ENCODE measurements at regions not wholly inside any gene's neighbourhood (a gene's known extent, or its start where the extent isn't known, plus 50 kb on each side); places are given as distances from the start of the nearest gene placed in this dataset.

DNA sequence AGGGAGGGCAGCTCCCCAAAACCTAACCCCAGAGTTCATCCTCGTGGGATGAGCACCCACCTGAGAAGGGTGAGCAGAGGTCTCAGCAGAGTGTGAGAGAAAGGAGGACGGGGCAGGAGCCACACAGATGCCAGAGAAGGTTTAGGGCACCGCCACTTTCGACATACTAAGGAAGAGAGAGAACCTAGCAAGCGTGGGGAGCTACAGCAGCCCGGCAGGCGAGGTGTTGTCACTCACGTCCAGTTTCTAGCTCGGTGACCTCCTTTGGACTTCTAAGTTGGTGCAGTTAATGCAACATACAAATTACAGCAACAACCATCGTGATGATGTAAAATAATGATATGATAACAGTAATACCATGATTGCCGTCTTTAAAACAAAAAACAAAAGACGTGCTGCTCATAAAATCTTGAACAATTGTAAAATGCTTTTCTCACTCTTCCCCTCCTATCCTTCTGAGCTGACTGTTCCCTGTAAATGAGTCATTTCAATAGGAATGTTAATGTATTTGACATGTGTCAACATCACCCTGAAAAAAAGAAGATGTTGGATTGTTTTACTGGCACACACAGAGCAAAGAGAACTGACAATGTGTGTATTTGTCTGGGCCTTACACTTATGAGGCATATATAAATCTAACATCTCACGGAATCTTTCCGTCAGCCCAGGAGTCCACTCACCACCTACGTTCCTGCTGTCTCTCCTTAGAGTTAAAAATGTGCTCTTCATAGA is 158.2 kb upstream of the MAF start:
- no peaks in the 10 kb centered on the region for H3K36me3 Mint-ChIP-seq (ENCODE audit: low read depth)
- peaks cover 5% of the 10 kb centered on the region for H3K9me3 Mint-ChIP-seq
- no peak overlapping the region for H3K4me3 Mint-ChIP-seq (ENCODE audit: low read depth)
- no peak for DNase-seq (ENCODE audit: low spot score)
- H3K27me3 Mint-ChIP-seq (ENCODE audit: low read depth) = peaks cover 2% of the 10 kb centered on the region
- intact Hi-C loops (cut with micrococcal nuclease) = loop anchor here (5.0 kb wide), 1 partner anchor 141 kb away; no protein-coding TSS in a partner anchor
- H3K4me1 Mint-ChIP-seq (ENCODE audit: low read depth) = peaks cover 35% of the 10 kb centered on the region
- no peak overlapping the region for H3K27ac Mint-ChIP-seq

DNA sequence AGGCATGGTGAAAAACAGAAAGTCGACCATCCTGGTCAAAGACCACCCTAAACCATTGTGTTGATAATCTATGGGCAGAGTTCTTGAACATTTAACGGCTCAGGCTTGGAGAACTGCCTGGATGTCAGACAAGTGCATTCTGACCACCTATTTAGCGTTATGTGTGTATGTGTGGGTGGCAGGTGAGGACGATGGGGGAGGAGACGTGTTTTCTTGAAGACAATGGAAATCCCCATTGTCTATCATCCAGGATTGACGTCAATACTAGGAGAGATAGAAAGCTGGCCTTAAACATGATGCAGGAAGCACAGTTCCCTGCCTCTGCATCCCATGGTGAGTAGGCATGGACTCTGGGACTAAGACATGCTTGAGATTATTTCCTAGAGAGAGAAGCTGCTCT is 157.4 kb upstream of the MAF start:
- intact Hi-C loops (cut with micrococcal nuclease) = loop anchor here (2.0 to 5.0 kb wide), 2 partner anchors 41 to 141 kb away; no protein-coding TSS in a partner anchor

DNA sequence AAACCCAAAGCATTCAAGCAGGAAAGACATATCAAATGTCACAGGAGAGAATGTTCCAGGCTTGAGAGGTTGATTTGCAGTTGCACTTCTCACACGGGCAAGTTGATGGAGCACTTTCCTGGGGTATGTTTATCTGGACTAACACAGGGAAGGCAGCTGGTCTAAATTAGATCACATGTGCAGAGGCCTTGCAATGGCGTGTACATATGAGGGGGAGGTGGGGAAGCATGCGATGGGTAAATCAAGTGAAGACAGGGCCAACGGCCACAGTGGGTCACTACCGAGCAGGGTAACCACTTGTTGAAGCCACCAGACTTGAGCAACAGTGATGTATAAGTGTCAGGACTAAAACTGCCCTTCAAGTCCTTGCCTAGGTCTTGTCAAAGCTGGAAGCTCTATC is 156.6 kb upstream of the MAF start:
- Mint-ChIP-seq H3K9me3 (peaks cover 5% of the 10 kb centered on the region), H3K4me3 (ENCODE audit: low read depth) (no peak overlapping the region), H3K36me3 (ENCODE audit: low read depth) (no peaks in the 10 kb centered on the region), H3K27me3 (ENCODE audit: low read depth) (peaks cover 7% of the 10 kb centered on the region), H3K4me1 (ENCODE audit: low read depth) (peaks cover 37% of the 10 kb centered on the region), H3K27ac (no peak overlapping the region)
- intact Hi-C loops (cut with micrococcal nuclease) = loop anchor here (2.0 to 5.0 kb wide), 2 partner anchors 40 to 140 kb away; no protein-coding TSS in a partner anchor
- DNase-seq (ENCODE audit: low spot score) = no peak

More for the DNA sequence above, 157.4 kb upstream of the MAF start:
- Mint-ChIP-seq H3K36me3 (ENCODE audit: low read depth) (no peaks in the 10 kb centered on the region), H3K4me1 (ENCODE audit: low read depth) (peaks cover 37% of the 10 kb centered on the region), H3K27ac (no peak overlapping the region), H3K4me3 (ENCODE audit: low read depth) (no peak overlapping the region), H3K27me3 (ENCODE audit: low read depth) (peaks cover 4% of the 10 kb centered on the region), H3K9me3 (peaks cover 5% of the 10 kb centered on the region)
- DNase-seq (ENCODE audit: low spot score) = no peak

DNA sequence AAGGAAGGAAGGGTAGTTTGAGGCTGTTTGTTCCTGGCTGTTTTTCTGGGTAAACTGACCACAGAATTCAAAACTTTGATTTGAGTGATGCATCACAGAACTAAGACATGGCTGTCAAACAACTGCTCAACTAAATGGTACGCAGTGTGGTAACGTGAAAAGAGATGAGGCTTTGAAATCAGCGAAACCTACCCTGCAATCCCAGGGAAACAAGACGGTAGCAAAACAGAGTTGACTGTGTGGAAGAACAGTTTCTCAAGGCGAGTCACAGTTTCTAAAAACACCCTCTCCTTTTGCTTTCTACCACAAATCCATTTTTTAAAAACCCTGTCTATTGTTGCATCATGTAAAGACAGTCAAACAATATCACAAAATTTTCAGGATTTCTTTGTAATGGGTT is 156.0 kb upstream of the MAF start:
- no peak overlapping the region for H3K4me3 Mint-ChIP-seq (ENCODE audit: low read depth)
- no peaks in the 10 kb centered on the region for H3K36me3 Mint-ChIP-seq (ENCODE audit: low read depth)
- H3K27me3 Mint-ChIP-seq (ENCODE audit: low read depth) = peaks cover 11% of the 10 kb centered on the region
- H3K27ac Mint-ChIP-seq = peak overlapping the region; percentile 51
- H3K4me1 Mint-ChIP-seq (ENCODE audit: low read depth) = peaks cover 37% of the 10 kb centered on the region
- intact Hi-C loops (cut with micrococcal nuclease) = loop anchor here (2.0 to 5.0 kb wide), 2 partner anchors 40 to 139 kb away; no protein-coding TSS in a partner anchor
- DNase-seq (ENCODE audit: low spot score) = no peak
- peaks cover 5% of the 10 kb centered on the region for H3K9me3 Mint-ChIP-seq

DNA sequence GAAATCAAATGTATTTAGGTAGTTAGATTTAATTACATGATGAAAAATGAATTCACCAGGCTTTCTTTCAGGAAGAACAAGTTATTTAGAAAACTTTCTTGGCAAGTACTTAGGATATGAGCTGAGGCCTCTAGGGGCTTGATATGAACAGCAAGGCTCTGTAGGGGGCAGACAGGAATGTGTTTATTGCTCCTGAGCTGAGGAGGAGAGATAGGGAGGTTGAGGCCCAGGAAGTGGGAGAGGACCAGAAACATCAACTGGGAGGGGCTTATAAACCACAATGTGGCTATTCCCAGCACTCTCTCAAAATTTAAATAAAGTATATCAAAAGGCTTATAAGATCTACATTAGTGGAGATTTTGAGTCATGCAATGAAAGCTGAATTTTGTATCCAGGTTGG is 154.0 kb upstream of the MAF start:
- Mint-ChIP-seq H3K4me3 (ENCODE audit: low read depth) (no peak overlapping the region), H3K4me1 (ENCODE audit: low read depth) (peaks cover 38% of the 10 kb centered on the region), H3K27me3 (ENCODE audit: low read depth) (peaks cover 10% of the 10 kb centered on the region), H3K36me3 (ENCODE audit: low read depth) (peaks cover under 1% of the 10 kb centered on the region), H3K9me3 (peaks cover 10% of the 10 kb centered on the region), H3K27ac (no peak overlapping the region)
- intact Hi-C loops (cut with micrococcal nuclease) = no loop called here
- no peak for DNase-seq (ENCODE audit: low spot score)

DNA sequence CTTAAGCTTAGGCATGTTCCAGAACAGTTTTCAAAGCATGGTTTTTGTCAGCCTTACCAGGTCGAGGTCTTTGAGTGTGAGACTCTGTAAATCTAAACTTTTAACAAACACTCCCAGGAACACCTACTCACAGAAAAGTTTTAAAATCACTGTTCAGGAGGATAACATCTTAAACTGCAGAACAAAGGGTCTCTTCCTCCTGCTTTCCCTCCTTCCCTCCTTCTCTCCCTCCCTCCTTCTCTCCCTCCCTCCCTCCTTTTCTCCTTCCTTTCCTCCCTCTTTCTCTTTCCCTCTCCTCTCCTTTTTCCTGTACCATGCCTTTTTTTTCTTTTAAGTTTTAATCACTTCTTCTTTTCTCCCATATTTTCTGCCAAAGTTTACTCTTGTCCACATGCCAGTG is 153.5 kb upstream of the MAF start:
- intact Hi-C loops (cut with micrococcal nuclease) = no loop called here
- H3K4me3 Mint-ChIP-seq (ENCODE audit: low read depth) = no peak overlapping the region
- H3K27me3 Mint-ChIP-seq (ENCODE audit: low read depth) = peaks cover 13% of the 10 kb centered on the region
- peaks cover 41% of the 10 kb centered on the region for H3K4me1 Mint-ChIP-seq (ENCODE audit: low read depth)
- peaks cover 5% of the 10 kb centered on the region for H3K36me3 Mint-ChIP-seq (ENCODE audit: low read depth)
- no peak for DNase-seq (ENCODE audit: low spot score)
- peaks cover 15% of the 10 kb centered on the region for H3K9me3 Mint-ChIP-seq
- H3K27ac Mint-ChIP-seq = no peak overlapping the region

DNA sequence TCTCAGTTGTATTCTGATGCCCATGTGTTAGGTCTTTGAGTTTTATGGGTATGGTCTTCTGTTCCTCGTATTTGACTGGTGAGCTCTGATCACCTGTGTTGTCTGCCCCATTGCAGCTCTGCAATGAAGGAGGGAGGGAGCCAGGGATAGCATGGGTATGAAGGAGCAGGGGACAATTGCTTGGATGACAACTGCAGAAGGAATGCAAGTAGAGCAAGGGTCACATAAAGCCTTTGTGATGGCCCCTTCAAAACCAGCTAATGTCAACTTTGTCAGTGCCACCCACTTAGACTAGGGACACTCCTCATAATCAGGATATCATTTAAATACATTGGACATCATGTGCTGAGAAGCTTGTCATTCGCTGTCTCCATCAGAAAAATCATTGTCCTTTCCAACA is 152.7 kb upstream of the MAF start:
- H3K27me3 Mint-ChIP-seq (ENCODE audit: low read depth) = peaks cover 13% of the 10 kb centered on the region
- no peak overlapping the region for H3K4me3 Mint-ChIP-seq (ENCODE audit: low read depth)
- intact Hi-C loops (cut with micrococcal nuclease) = no loop called here

DNA sequence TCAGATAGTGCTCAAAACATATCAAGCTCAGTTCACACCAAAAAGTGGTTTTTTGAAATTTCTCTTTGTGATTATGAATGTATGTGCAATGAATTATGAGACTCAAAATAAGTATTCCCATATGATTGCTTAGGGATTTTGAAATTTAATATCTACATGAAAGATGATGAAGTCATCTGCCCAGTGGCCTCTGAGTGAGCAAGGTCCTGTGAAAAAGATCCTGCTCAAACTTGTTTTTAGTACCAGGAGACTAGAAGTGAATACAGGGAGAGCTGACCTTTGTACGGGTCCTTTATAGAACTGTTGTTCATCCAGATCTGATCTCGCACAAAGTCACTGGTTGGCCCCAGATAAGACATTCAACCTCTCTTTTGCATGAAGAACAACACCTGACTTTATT is 151.9 kb upstream of the MAF start:
- intact Hi-C loops (cut with micrococcal nuclease) = no loop called here
- Mint-ChIP-seq H3K27ac (no peak overlapping the region), H3K9me3 (peaks cover 15% of the 10 kb centered on the region), H3K27me3 (ENCODE audit: low read depth) (peaks cover 13% of the 10 kb centered on the region), H3K36me3 (ENCODE audit: low read depth) (peaks cover 8% of the 10 kb centered on the region), H3K4me1 (ENCODE audit: low read depth) (peaks cover 37% of the 10 kb centered on the region), H3K4me3 (ENCODE audit: low read depth) (no peak overlapping the region)
- no peak for DNase-seq (ENCODE audit: low spot score)

More for the DNA sequence above, 152.7 kb upstream of the MAF start:
- H3K9me3 Mint-ChIP-seq = peaks cover 15% of the 10 kb centered on the region
- DNase-seq (ENCODE audit: low spot score) = no peak
- peaks cover 41% of the 10 kb centered on the region for H3K4me1 Mint-ChIP-seq (ENCODE audit: low read depth)
- no peak overlapping the region for H3K27ac Mint-ChIP-seq
- H3K36me3 Mint-ChIP-seq (ENCODE audit: low read depth) = peaks cover 8% of the 10 kb centered on the region

DNA sequence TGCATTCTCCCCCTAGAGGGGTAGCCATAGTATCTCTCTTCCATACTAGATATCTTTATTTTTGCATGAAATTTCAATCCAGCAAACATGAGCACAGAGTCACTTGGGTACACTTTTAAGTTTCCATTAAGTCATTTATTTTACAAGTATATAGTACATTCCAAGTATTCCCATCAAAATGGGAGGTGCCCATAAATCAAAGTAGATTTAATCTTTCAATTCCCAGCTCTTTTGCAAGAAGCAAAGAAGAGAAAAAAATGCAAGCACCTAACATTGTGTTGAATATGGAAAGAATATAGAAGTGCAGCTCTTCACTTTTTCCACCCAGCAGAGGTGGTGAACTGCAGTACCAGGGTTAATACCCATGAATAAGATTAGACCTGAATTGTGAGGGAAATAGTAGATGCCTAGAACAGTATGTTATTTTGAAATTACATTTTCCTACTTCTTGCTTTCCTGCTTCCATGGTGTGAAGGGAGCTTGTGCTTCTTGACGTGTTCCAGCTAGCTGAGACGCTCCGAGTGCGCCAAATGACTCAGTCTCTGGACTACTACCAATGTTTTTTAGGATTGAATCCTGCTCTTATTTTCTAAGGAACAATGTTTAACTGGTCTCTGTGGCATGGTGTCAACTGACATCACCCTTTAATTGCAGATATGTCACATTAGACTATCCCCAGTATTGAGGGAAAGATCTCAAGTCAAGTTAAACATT is 151.1 kb upstream of the MAF start:
- Mint-ChIP-seq H3K36me3 (ENCODE audit: low read depth) (peaks cover 8% of the 10 kb centered on the region), H3K4me3 (ENCODE audit: low read depth) (no peak overlapping the region), H3K4me1 (ENCODE audit: low read depth) (peaks cover 31% of the 10 kb centered on the region), H3K9me3 (peaks cover 10% of the 10 kb centered on the region), H3K27me3 (ENCODE audit: low read depth) (peaks cover 16% of the 10 kb centered on the region), H3K27ac (no peak overlapping the region)
- DNase-seq (ENCODE audit: low spot score) = no peak
- intact Hi-C loops (cut with micrococcal nuclease) = no loop called here

DNA sequence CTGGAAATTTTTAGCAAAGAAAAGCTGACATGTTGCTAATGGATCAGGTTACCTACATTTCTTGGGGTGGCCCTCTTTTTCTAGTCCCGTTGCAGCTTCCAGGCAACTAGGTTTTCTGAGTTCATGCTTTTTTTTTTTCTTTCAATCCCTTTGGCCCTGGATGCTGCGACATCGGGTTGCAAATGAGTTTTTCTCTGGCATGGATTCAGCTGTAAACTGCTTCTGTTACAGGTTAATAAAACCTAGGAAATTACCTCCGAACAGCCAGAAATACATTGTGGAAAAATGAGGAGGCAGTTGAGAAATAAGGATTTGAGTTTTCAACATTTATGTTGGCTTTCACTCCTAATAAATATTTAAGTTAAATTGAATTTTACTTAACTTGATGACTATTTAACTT is 149.8 kb upstream of the MAF start:
- Mint-ChIP-seq H3K4me1 (ENCODE audit: low read depth) (peaks cover 26% of the 10 kb centered on the region), H3K4me3 (ENCODE audit: low read depth) (no peak overlapping the region)
- intact Hi-C loops (cut with micrococcal nuclease) = no loop called here

DNA sequence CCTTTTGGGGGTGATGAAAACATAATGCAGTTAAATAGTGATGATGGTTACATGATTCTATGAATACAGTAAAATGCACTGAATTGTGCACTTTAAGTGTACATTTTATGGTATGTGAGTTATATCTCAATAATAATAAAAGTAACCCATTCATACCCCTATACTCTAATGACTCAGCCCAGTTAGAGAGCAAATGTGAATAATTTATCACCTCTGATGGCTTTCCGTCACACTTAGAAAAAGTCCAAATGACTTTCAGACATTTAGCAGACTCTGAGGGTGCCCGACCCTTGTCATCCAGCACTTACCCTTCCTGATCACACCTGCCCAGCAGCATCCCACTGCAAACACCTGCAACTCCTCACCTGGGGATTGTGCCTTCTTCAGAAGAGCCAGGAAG is 148.1 kb upstream of the MAF start:
- intact Hi-C loops (cut with micrococcal nuclease) = no loop called here
- H3K36me3 Mint-ChIP-seq (ENCODE audit: low read depth) = peaks cover 8% of the 10 kb centered on the region
- no peak for DNase-seq (ENCODE audit: low spot score)
- H3K27ac Mint-ChIP-seq = no peak overlapping the region
- peaks cover 9% of the 10 kb centered on the region for H3K4me1 Mint-ChIP-seq (ENCODE audit: low read depth)
- H3K9me3 Mint-ChIP-seq = peaks cover 10% of the 10 kb centered on the region
- H3K4me3 Mint-ChIP-seq (ENCODE audit: low read depth) = no peak overlapping the region
- H3K27me3 Mint-ChIP-seq (ENCODE audit: low read depth) = peaks cover 17% of the 10 kb centered on the region

More for the DNA sequence above, 149.8 kb upstream of the MAF start:
- H3K36me3 Mint-ChIP-seq (ENCODE audit: low read depth) = peaks cover 8% of the 10 kb centered on the region
- H3K27me3 Mint-ChIP-seq (ENCODE audit: low read depth) = peaks cover 17% of the 10 kb centered on the region
- peaks cover 10% of the 10 kb centered on the region for H3K9me3 Mint-ChIP-seq
- DNase-seq (ENCODE audit: low spot score) = no peak
- H3K27ac Mint-ChIP-seq = no peak overlapping the region

DNA sequence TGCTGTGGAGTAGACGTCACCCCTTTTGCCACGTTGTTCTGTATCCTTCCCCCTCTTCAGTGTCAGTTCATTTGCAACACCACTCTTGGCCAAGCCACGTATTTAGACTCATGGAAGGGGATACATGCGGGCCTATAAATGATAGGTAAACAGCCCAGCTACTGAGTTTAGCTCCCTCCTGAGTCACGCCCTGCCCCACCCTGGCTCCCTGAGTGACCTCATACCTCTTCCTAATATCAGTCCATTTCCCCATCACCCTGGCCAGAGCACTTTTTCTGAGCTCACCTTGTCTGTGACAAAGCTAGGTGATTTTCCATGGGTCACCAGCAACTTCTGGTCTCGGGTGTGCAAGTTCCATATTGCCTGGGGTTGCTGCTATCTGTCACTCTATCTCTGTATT is 147.2 kb upstream of the MAF start:
- intact Hi-C loops (cut with micrococcal nuclease) = no loop called here
- peaks cover 9% of the 10 kb centered on the region for H3K4me1 Mint-ChIP-seq (ENCODE audit: low read depth)
- H3K9me3 Mint-ChIP-seq = peaks cover 10% of the 10 kb centered on the region
- no peak overlapping the region for H3K27ac Mint-ChIP-seq
- peaks cover 14% of the 10 kb centered on the region for H3K27me3 Mint-ChIP-seq (ENCODE audit: low read depth)
- H3K4me3 Mint-ChIP-seq (ENCODE audit: low read depth) = no peak overlapping the region
- H3K36me3 Mint-ChIP-seq (ENCODE audit: low read depth) = peaks cover 8% of the 10 kb centered on the region
- no peak for DNase-seq (ENCODE audit: low spot score)

DNA sequence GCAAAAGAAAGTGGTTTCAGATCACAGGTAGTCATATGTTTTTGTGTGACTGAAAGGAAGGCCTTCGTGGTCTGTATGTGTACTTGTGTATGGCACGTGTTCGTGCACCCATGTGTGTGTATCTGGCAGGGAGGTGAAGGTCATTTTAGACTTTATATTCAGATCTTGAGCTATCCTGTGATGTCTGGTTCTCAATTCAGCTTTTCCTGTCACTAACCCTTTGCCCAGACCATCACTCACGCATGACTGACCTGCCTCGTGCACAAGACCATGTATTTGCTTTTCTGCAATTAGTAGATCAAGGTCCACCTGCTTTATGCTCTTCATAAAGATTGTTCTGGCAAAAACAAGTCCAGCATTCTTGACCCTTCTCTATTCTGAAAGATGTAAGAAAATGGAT is 139.7 kb upstream of the MAF start:
- Mint-ChIP-seq H3K9me3 (no peaks in the 10 kb centered on the region), H3K27me3 (ENCODE audit: low read depth) (peaks cover 15% of the 10 kb centered on the region), H3K27ac (no peak overlapping the region), H3K4me1 (ENCODE audit: low read depth) (no peaks in the 10 kb centered on the region), H3K4me3 (ENCODE audit: low read depth) (no peak overlapping the region), H3K36me3 (ENCODE audit: low read depth) (no peaks in the 10 kb centered on the region)
- DNase-seq (ENCODE audit: low spot score) = no peak
- intact Hi-C loops (cut with micrococcal nuclease) = no loop called here

All from activated T-helper 2 cell treated with anti-CD3 and anti-CD28 coated beads, Interferon-gamma antibody, Interleukin-2, Interleukin-4, amounts not matched to agents 10 μg/mL and 5 μg/mL and 100 μg/mL, durations not matched to agents 14 hours and 24 hours and 36 hours (primary cell).